ENCODE measurements at regions not wholly inside any gene's neighbourhood (a gene's known extent, or its start where the extent isn't known, plus 50 kb on each side); places are given as distances from the start of the nearest gene placed in this dataset.
A peak's percentile ranks its signal among the peaks of the same experiment; 100 is the strongest.
"Not testable (repeated sequence)": the region's sequence is repeated elsewhere in the genome, so short reads cannot be mapped to it uniquely, and the experiment has no call there.

- FAIRE-seq; DNase-seq (ENCODE audit: low spot score): not testable (repeated sequence)
Observed at GRCh38 chr10:21366108-21366507, 159.4 kb downstream of the SKIDA1 start.

GRCh38 chr10:21364196-21365114 lies 161.0 kb downstream of the SKIDA1 start:
- peak; percentile 67 for DNase-seq (ENCODE audit: low spot score)
- FAIRE-seq = no peak

GRCh38 chr10:21363731-21364104 lies 161.8 kb downstream of the SKIDA1 start:
- no peak for FAIRE-seq
- no peak for DNase-seq (ENCODE audit: low spot score)

- FAIRE-seq = no peak
- DNase-seq (ENCODE audit: low spot score) = no peak
Observed at GRCh38 chr10:21363092-21363730, 162.3 kb downstream of the SKIDA1 start.

- DNase-seq (ENCODE audit: low spot score) (no peak), FAIRE-seq (no peak)
Observed at GRCh38 chr10:21359202-21359601, 166.3 kb downstream of the SKIDA1 start.

- DNase-seq (ENCODE audit: low spot score) (no peak), FAIRE-seq (peak; percentile 55)
Observed at GRCh38 chr10:21355591-21356011, 169.9 kb downstream of the SKIDA1 start.

GRCh38 chr10:21352886-21353285 lies 172.6 kb downstream of the SKIDA1 start:
- no peak for DNase-seq (ENCODE audit: low spot score)
- FAIRE-seq = no peak

GRCh38 chr10:21351594-21351993 lies 173.9 kb downstream of the SKIDA1 start:
- FAIRE-seq; DNase-seq (ENCODE audit: low spot score): not testable (repeated sequence)

GRCh38 chr10:21349912-21350286 lies 175.6 kb downstream of the SKIDA1 start:
- DNase-seq (ENCODE audit: low spot score) (no peak), FAIRE-seq (no peak)

GRCh38 chr10:21347785-21348170 lies 177.7 kb downstream of the SKIDA1 start:
- DNase-seq (ENCODE audit: low spot score) (no peak), FAIRE-seq (no peak)

- DNase-seq (ENCODE audit: low spot score) = no peak
- FAIRE-seq = no peak
Observed at GRCh38 chr10:21347043-21347784, 178.3 kb downstream of the SKIDA1 start.

- FAIRE-seq (no peak), DNase-seq (ENCODE audit: low spot score) (no peak)
Observed at GRCh38 chr10:21343087-21343486, 182.4 kb downstream of the SKIDA1 start.

GRCh38 chr10:21342499-21342898 lies 183.0 kb downstream of the SKIDA1 start:
- DNase-seq (ENCODE audit: low spot score); FAIRE-seq: not testable (repeated sequence)

GRCh38 chr10:21340331-21340730 lies 185.2 kb downstream of the SKIDA1 start:
- FAIRE-seq = no peak
- no peak for DNase-seq (ENCODE audit: low spot score)

- DNase-seq (ENCODE audit: low spot score) = no peak
- no peak for FAIRE-seq
Observed at GRCh38 chr10:21337171-21337792, 188.2 kb downstream of the SKIDA1 start.

GRCh38 chr10:21336476-21337170 lies 188.9 kb downstream of the SKIDA1 start:
- FAIRE-seq = no peak
- DNase-seq (ENCODE audit: low spot score) = peak; percentile 84

GRCh38 chr10:21334891-21335696 lies 190.4 kb downstream of the SKIDA1 start:
- DNase-seq (ENCODE audit: low spot score) (peak; percentile 77), FAIRE-seq (no peak)

- FAIRE-seq = no peak
Observed at GRCh38 chr10:21330628-21331020, 194.9 kb downstream of the SKIDA1 start.

GRCh38 chr10:21329995-21330627 lies 195.4 kb downstream of the SKIDA1 start:
- FAIRE-seq = no peak
- DNase-seq (ENCODE audit: low spot score) = peak; percentile 60

More at GRCh38 chr10:21330628-21331020, 194.9 kb downstream of the SKIDA1 start:
- DNase-seq (ENCODE audit: low spot score) = no peak

All from urothelium cell line (cell line).